ENCODE measurements at regions not wholly inside any gene's neighbourhood (a gene's known extent, or its start where the extent isn't known, plus 50 kb on each side); places are given as distances from the start of the nearest gene placed in this dataset.

- no peak for TF ChIP-seq CTCF (IDR thresholded peaks at IDR 0.05; ENCODE audit: low read length)
- TF ChIP-seq EZH2 (optimal IDR thresholded peaks at IDR 0.05; ENCODE audit: low read depth, low read length): no peak
- TF ChIP-seq EZH2phosphoT487 (IDR thresholded peaks at IDR 0.05; ENCODE audit: low read length): no peak
Observed at GRCh38 chr2:62361964-62362363, 144.0 kb downstream of the TMEM17 start.

Measured in MM.1S (cell line).